ENCODE measurements at regions not wholly inside any gene's neighbourhood (a gene's known extent, or its start where the extent isn't known, plus 50 kb on each side); places are given as distances from the start of the nearest gene placed in this dataset.

GRCh38 chrX:13418126-13419097 is 98.6 kb upstream of the ATXN3L start (continued):
- no peak for TF ChIP-seq TBP (IDR thresholded peaks at IDR 0.05; ENCODE audit: low read depth, low read length)
- no peak for TF ChIP-seq TCF12 (IDR thresholded peaks at IDR 0.05; ENCODE audit: low read depth, low read length)
- no peak for TF ChIP-seq RFX5 (IDR thresholded peaks at IDR 0.05; ENCODE audit: borderline replicate concordance, low read depth, low read length)
- TF ChIP-seq JUND (IDR thresholded peaks at IDR 0.05; ENCODE audit: low read length), result no peak
- no peak for TF ChIP-seq SP1 (IDR thresholded peaks at IDR 0.05; ENCODE audit: low read depth, low read length)
- TF ChIP-seq SRF (IDR thresholded peaks at IDR 0.05; ENCODE audit: low read depth, low read length), result no peak

Measured in H1 (cell line).